ENCODE measurements at regions not wholly inside any gene's neighbourhood (a gene's known extent, or its start where the extent isn't known, plus 50 kb on each side); places are given as distances from the start of the nearest gene placed in this dataset.
"Not testable (repeated sequence)": the region's sequence is repeated elsewhere in the genome, so short reads cannot be mapped to it uniquely, and the experiment has no call there.

DNA sequence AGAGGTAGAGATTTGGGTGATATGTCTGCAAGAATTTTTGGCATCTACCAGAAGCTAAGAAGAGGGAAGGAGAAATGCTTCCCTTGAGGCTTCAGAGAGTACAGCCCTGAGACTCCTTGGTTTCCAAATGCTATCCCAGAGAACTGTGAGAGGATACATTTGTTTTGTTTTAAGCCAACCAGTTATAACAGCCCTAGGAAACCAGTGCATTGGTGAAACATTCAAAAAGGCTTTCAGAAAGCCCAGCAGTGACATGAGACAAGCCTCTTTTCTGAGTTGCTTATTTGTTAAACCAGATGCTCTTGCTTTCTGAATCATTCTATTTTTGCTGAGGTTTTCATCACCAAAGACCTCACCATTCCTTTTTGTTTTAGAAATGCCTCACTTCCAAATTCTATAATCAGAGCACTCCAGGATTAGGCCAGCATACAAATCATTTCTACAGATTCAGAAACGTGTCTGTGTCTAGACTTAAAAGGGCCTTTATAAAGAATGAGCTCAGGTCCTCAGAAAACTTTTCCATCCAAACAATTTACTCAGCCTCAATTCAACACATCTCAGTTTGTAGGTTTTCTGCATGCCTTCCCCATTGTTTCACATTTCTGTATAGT, 1617.8 kb upstream of the FLRT2 start:
- TF ChIP-seq, protein P1, sequence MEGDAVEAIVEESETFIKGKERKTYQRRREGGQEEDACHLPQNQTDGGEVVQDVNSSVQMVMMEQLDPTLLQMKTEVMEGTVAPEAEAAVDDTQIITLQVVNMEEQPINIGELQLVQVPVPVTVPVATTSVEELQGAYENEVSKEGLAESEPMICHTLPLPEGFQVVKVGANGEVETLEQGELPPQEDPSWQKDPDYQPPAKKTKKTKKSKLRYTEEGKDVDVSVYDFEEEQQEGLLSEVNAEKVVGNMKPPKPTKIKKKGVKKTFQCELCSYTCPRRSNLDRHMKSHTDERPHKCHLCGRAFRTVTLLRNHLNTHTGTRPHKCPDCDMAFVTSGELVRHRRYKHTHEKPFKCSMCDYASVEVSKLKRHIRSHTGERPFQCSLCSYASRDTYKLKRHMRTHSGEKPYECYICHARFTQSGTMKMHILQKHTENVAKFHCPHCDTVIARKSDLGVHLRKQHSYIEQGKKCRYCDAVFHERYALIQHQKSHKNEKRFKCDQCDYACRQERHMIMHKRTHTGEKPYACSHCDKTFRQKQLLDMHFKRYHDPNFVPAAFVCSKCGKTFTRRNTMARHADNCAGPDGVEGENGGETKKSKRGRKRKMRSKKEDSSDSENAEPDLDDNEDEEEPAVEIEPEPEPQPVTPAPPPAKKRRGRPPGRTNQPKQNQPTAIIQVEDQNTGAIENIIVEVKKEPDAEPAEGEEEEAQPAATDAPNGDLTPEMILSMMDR (IDR thresholded peaks at IDR 0.05; ENCODE audit: unreplicated experiment in 3 of 3): no peak
- Mint-ChIP-seq H3K4me3 (no peak overlapping the region), H3K27ac (no peak overlapping the region)

DNA sequence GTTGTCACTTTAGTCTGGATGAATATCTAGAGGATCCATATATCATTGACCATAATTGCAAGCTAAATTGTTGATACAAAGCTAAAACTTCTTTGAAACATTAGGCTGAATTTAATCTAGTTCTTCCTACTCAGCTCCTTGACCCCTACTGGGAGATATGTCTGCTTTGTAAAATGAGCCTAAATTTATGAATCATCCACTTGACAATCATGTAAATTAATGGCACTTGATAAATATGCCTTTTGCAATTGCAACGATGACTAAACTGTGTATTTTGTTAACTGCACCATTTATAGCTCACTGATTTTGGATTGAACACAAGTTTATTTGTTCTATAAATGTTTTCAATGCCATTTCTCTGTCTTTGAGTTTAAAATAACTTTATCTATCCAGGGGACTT, 1616.5 kb upstream of the FLRT2 start:
- TF ChIP-seq, protein P1 (IDR thresholded peaks at IDR 0.05; ENCODE audit: unreplicated experiment in 3 of 3): no peak
- Mint-ChIP-seq H3K9me3 (peaks cover 7% of the 10 kb centered on the region), H3K27ac (no peak overlapping the region), H3K36me3 (ENCODE audit: low read depth) (no peaks in the 10 kb centered on the region), H3K27me3 (ENCODE audit: low read depth) (no peaks in the 10 kb centered on the region), H3K4me3 (no peak overlapping the region), H3K4me1 (peaks cover 7% of the 10 kb centered on the region)

More for the DNA sequence above, 1617.8 kb upstream of the FLRT2 start:
- H3K36me3 Mint-ChIP-seq (ENCODE audit: low read depth): no peaks in the 10 kb centered on the region
- no peaks in the 10 kb centered on the region for H3K27me3 Mint-ChIP-seq (ENCODE audit: low read depth)
- peaks cover 10% of the 10 kb centered on the region for H3K4me1 Mint-ChIP-seq
- H3K9me3 Mint-ChIP-seq: peaks cover 8% of the 10 kb centered on the region

- Mint-ChIP-seq H3K9me3 (no peaks in the 10 kb centered on the region), H3K27ac (no peak overlapping the region), H3K27me3 (ENCODE audit: low read depth) (peaks cover 4% of the 10 kb centered on the region), H3K4me1 (no peaks in the 10 kb centered on the region), H3K4me3 (no peak overlapping the region), H3K36me3 (ENCODE audit: low read depth) (no peaks in the 10 kb centered on the region)
- TF ChIP-seq, protein P1 (IDR thresholded peaks at IDR 0.05; ENCODE audit: unreplicated experiment in 3 of 3): no peak
Observed at GRCh38 chr14:83918546-83918945, 1611.4 kb upstream of the FLRT2 start.

- not testable (repeated sequence) for H3K27me3 Mint-ChIP-seq (ENCODE audit: low read depth); H3K9me3 Mint-ChIP-seq; H3K4me3 Mint-ChIP-seq; H3K4me1 Mint-ChIP-seq; H3K27ac Mint-ChIP-seq; H3K36me3 Mint-ChIP-seq (ENCODE audit: low read depth)
Observed at GRCh38 chr14:83919675-83920074, 1610.3 kb upstream of the FLRT2 start.

DNA sequence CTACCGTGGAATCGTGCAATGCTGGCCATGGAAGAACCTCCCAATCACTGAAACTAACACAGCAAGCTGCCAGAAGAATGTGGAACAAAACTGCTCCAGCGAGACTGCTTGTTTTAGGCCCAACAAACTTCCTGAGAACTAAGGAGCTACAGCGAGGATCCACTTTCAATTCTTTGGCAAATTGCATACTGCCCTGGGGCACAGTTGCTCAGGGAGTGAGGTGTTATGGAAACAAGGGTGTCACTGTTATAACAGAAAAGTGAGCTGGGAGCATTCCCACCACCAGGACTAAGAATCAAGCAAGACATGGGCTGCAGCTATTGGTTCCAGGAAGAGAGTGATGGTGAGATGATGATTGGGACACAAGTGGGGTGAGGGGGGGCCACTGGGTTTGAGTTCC, 1606.1 kb upstream of the FLRT2 start:
- H3K4me3 Mint-ChIP-seq: no peak overlapping the region
- peaks cover 4% of the 10 kb centered on the region for H3K27me3 Mint-ChIP-seq (ENCODE audit: low read depth)
- H3K27ac Mint-ChIP-seq: no peak overlapping the region
- TF ChIP-seq, protein P1 (IDR thresholded peaks at IDR 0.05; ENCODE audit: unreplicated experiment in 3 of 3): no peak
- peaks cover 12% of the 10 kb centered on the region for H3K9me3 Mint-ChIP-seq
- no peaks in the 10 kb centered on the region for H3K36me3 Mint-ChIP-seq (ENCODE audit: low read depth)
- no peaks in the 10 kb centered on the region for H3K4me1 Mint-ChIP-seq

DNA sequence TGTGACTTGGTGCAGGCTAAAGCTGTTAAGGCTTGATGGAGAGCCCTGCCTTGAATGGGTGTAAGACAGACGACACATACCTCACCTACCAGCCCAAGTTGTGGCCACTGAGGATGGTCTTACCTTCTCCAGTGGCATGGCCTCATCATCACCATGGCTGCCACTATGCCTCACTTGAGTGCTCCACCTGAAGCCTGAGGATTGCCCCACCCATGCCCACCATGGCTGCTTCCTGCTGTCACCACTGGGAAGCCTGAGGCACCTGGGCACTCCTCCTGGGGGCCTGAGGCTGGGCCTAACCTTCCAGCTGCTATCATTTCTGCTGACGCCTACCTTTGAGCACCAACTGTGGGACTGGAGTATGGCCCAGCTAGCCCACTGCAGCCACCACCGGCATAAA, 1605.7 kb upstream of the FLRT2 start:
- H3K4me3 Mint-ChIP-seq: no peak overlapping the region
- no peaks in the 10 kb centered on the region for H3K4me1 Mint-ChIP-seq
- no peak overlapping the region for H3K27ac Mint-ChIP-seq
- peaks cover 15% of the 10 kb centered on the region for H3K9me3 Mint-ChIP-seq
- H3K27me3 Mint-ChIP-seq (ENCODE audit: low read depth): peaks cover 4% of the 10 kb centered on the region
- H3K36me3 Mint-ChIP-seq (ENCODE audit: low read depth): no peaks in the 10 kb centered on the region
- TF ChIP-seq, protein P1 (IDR thresholded peaks at IDR 0.05; ENCODE audit: unreplicated experiment in 3 of 3): no peak
